Stomach (tissue), 8 donors: ENCODE measurements at regions not wholly inside any gene's neighbourhood (a gene's known extent, or its start where the extent isn't known, plus 50 kb on each side); places are given as distances from the start of the nearest gene placed in this dataset.

Experiments used
- DNase-seq, 2 donors: peaks; one replicate each; pipeline versions ENCODE4 v3.0.0 to v3.0.0-alpha.2; 2013 to 2019
- H3K27ac ChIP-seq, 5 donors: fragments of 200-600 bp in 4 of 5; sonication (generic) in 4 of 5; one replicate each; pipeline ENCODE4 v1.5.1; 2013 to 2019; ENCODE audit warnings: mild to moderate bottlenecking in 1 of 5, moderate library complexity in 1 of 5
- H3K27me3 ChIP-seq, 3 donors: fragments of 200-600 bp; sonication (generic); one replicate each; pipeline ENCODE4 v1.5.1; 2017 to 2019; ENCODE audit warnings: mixed run types in 1 of 3
- H3K36me3 ChIP-seq, 4 donors: fragments of 200-600 bp; sonication (generic); 1 replicate in 3 of 4; 2 replicates in 1 of 4; pipeline ENCODE4 v1.5.1; 2016 to 2019
- H3K4me1 ChIP-seq, 4 donors: fragments of 200-600 bp; sonication (generic); one replicate each; pipeline ENCODE4 v1.5.1; 2016 to 2019
- H3K4me3 ChIP-seq, 4 donors: fragments of 200-600 bp; sonication (generic) in 3 of 4; one replicate each; pipeline ENCODE4 v1.5.1; 2016 to 2019; ENCODE audit warnings: mild to moderate bottlenecking in 1 of 4
- H3K9me3 ChIP-seq, 4 donors: fragments of 200-600 bp; sonication (generic); one replicate each; pipeline ENCODE4 v1.5.1; 2016 to 2019
- EP300 ChIP-seq: sonication (generic); formaldehyde crosslinking; IDR thresholded peaks from one replicate; pipeline ENCODE4 v1.6.1; 2017; ENCODE audit warnings: antibody characterized with exemption
- POLR2A ChIP-seq, 4 donors: fragments of 450-650 bp; IDR thresholded peaks; one replicate each; pipeline ENCODE4 v1.6.1; 2016; ENCODE audit warnings: antibody characterized with exemption in 4 of 4, control low read depth in 2 of 4, mild to moderate bottlenecking in 1 of 4, moderate library complexity in 1 of 4
- POLR2AphosphoS5 ChIP-seq, 3 donors: sonication (generic); formaldehyde crosslinking; IDR thresholded peaks; one replicate each; pipeline ENCODE4 v1.6.1; 2016; ENCODE audit warnings: antibody characterized with exemption in 3 of 3
- WGBS, 5 donors: extraction: QIAGEN DNeasy Blood & Tissue Kit in 3 of 5; methylation state at CpG; one replicate each; pipeline versions ENCODE4 v1.1.5 to v1.1.7; 2013 to 2018; 5-methylcytosine and 5-hydroxymethylcytosine counted together
- intact Hi-C: fragments of 100-400 bp; cut with DNase I; formaldehyde crosslinking; loops from one replicate; pipeline ENCODE4 v1.15.1; 2023; ENCODE audit warnings: low total_unique reads
- TF ChIP-seq, protein P1 (sequence below), 7 experiments: fragments of 450-650 bp in 4 of 7; fragments of 200-600 bp in 3 of 7; sonication (generic) in 3 of 7; IDR thresholded peaks; one replicate each; pipeline ENCODE4 v1.5.1; 2016 to 2019; ENCODE audit warnings: antibody characterized with exemption in 7 of 7, control low read depth in 2 of 7, mild to moderate bottlenecking in 1 of 7
- donor health status: healthy with polysubstance abuse.
- donor health status: Bipolar disorder and iron deficiency.
- donor health status: healthy.

DNA sequence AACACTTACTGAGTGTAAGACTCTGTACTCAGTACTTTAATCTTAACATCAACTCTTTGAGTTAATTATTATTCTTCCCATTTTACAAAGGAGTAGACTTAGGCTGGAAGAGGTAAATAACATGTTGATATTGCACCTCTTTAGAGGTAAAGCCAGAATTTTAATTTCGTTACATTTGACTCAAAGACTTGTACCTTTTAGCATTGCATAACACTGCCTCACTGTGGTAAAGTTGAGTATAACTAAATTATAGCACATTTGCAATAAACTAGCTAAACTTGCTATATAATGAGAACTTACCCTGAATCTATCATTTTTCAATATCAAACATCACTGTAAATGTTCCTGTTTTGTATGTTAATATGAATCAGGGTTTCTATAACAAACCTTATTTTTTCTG lies 218.5 kb downstream of the PRR32 start:
- Histone ChIP-seq H3K9me3 (no peaks in the 10 kb centered on the region), H3K4me1 (no peaks in the 10 kb centered on the region), H3K4me3 (no peak overlapping the region), H3K36me3 (no peaks in the 10 kb centered on the region), H3K27ac (no peak overlapping the region), H3K27me3 (no peaks in the 10 kb centered on the region)
- intact Hi-C loops, result no loop called here
- 22 to 50% (median 38%) methylated on average over 1 of the region's 1 CpG for WGBS, 5 donors
- no peak for TF ChIP-seq POLR2A (IDR thresholded peaks at IDR 0.05)
- no peak for TF ChIP-seq EP300
- no peak for TF ChIP-seq POLR2AphosphoS5 (IDR thresholded peaks at IDR 0.05)
- TF ChIP-seq, protein P1, sequence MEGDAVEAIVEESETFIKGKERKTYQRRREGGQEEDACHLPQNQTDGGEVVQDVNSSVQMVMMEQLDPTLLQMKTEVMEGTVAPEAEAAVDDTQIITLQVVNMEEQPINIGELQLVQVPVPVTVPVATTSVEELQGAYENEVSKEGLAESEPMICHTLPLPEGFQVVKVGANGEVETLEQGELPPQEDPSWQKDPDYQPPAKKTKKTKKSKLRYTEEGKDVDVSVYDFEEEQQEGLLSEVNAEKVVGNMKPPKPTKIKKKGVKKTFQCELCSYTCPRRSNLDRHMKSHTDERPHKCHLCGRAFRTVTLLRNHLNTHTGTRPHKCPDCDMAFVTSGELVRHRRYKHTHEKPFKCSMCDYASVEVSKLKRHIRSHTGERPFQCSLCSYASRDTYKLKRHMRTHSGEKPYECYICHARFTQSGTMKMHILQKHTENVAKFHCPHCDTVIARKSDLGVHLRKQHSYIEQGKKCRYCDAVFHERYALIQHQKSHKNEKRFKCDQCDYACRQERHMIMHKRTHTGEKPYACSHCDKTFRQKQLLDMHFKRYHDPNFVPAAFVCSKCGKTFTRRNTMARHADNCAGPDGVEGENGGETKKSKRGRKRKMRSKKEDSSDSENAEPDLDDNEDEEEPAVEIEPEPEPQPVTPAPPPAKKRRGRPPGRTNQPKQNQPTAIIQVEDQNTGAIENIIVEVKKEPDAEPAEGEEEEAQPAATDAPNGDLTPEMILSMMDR (IDR thresholded peaks at IDR 0.05), result no peak
- DNase-seq, result peak in 1 of 2 donors; percentile 1

DNA sequence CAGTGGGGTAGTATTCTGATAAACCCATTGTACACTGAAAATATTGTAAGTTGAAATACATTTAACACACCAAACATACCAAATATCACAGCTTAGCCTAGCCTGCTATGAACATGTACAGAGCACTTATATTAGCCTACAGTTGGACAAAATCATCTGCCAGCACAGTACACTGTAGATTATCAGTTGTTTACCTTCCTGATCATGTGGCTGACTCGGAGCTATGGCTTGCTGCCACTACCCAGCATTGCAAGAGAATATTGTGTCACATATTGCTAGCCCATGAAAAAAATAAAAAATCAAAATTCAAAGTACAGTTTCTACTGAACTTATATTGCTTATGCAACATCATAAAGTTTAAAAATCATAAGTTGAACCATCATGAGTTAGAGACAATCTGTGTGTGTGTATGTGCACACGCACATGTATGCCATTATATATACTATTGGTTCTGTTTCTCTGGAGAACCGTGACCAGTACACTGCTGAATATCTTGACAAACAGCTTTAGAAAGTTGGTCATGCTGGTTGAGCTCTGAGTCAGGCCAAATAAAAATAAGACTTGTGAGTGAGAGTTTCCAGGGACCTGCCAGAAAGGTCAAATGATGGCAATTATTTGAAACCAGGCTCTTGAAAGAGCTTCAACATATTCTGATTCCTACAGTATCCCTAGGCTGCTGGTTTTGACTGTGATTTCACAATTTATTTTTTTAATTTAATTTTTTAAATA lies 238.5 kb downstream of the PRR32 start:
- no peak overlapping the region for H3K27ac ChIP-seq
- no peak for DNase-seq
- TF ChIP-seq, protein P1 (IDR thresholded peaks at IDR 0.05), result no peak
- no peak for TF ChIP-seq EP300
- no peak for TF ChIP-seq POLR2A (IDR thresholded peaks at IDR 0.05)
- no peak for TF ChIP-seq POLR2AphosphoS5 (IDR thresholded peaks at IDR 0.05)
- intact Hi-C loops, result no loop called here
- H3K27me3 ChIP-seq, result no peaks in the 10 kb centered on the region
- H3K36me3 ChIP-seq, result no peaks in the 10 kb centered on the region
- WGBS, 5 donors, result 46 to 64% (median 60%) methylated on average over 3 of the region's 3 CpGs
- H3K9me3 ChIP-seq, result peaks cover 0 to 5% (median 0%) of the 10 kb centered on the region in 4 donors
- H3K4me3 ChIP-seq, result no peak overlapping the region
- H3K4me1 ChIP-seq, result no peaks in the 10 kb centered on the region

DNA sequence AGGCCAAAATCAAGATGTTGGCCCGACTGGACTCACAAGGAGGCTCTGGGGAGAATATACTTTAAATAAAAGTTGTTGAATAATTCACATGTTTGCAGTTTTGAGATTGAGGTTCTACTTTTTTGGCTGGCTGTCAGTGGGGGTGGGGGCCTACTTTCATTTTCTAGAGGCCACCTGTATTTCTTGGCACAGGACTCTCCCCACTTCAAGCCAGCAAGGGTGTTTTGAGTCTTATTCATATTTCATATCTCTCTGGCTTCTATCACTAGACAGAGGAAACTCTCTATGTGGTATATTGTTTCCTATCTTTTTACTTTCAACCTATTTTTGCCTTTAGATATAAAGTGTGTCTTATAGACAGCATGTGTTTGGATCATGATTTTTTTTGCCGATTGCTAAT lies 266.4 kb downstream of the PRR32 start:
- no peak for DNase-seq
- TF ChIP-seq POLR2AphosphoS5 (IDR thresholded peaks at IDR 0.05) (no peak), EP300 (no peak), POLR2A (IDR thresholded peaks at IDR 0.05) (no peak)
- TF ChIP-seq, protein P1 (IDR thresholded peaks at IDR 0.05), result no peak
- 80 to 83% (median 82%) methylated on average over 2 of the region's 2 CpGs for WGBS, 5 donors
- H3K4me1 ChIP-seq, result no peaks in the 10 kb centered on the region
- H3K27me3 ChIP-seq, result no peaks in the 10 kb centered on the region
- H3K27ac ChIP-seq, result no peak overlapping the region
- H3K4me3 ChIP-seq, result no peak overlapping the region
- intact Hi-C loops, result no loop called here
- H3K36me3 ChIP-seq, result no peaks in the 10 kb centered on the region
- H3K9me3 ChIP-seq, result no peaks in the 10 kb centered on the region

DNA sequence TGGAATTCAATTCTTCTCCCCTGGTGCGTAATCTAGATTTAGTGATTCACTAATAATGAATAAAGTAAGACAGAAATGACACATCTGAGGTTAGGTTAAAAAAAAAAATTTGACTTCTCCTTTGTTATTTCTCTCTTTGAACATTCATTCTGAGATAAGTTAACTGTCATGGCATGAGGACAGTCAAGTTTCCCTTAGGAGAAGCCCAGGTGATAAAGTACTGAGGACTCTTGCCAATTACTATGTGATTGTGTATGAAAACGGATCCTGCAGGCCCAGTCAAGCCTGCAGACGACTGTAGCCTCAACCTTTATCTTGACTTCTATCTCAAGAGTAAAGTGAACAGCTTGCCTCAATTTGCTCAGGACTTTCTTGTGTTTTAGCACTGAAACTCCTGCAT lies 293.2 kb downstream of the PRR32 start:
- Histone ChIP-seq H3K4me1 (no peaks in the 10 kb centered on the region), H3K4me3 (no peak overlapping the region), H3K36me3 (no peaks in the 10 kb centered on the region), H3K9me3 (peaks cover 0 to 31% (median 6%) of the 10 kb centered on the region in 4 donors), H3K27ac (no peak overlapping the region), H3K27me3 (no peaks in the 10 kb centered on the region)
- intact Hi-C loops, result no loop called here
- TF ChIP-seq EP300, result no peak
- TF ChIP-seq, protein P1 (IDR thresholded peaks at IDR 0.05), result no peak
- TF ChIP-seq POLR2AphosphoS5 (IDR thresholded peaks at IDR 0.05), result no peak
- TF ChIP-seq POLR2A (IDR thresholded peaks at IDR 0.05), result no peak
- 28 to 44% (median 35%) methylated on average over 3 of the region's 3 CpGs for WGBS, 5 donors
- DNase-seq, result no peak
